HL-60 (cell line): ENCODE measurements at regions not wholly inside any gene's neighbourhood (a gene's known extent, or its start where the extent isn't known, plus 50 kb on each side); places are given as distances from the start of the nearest gene placed in this dataset.

ENCODE experiments used
- CTCF ChIP-seq: IDR thresholded peaks from one replicate; pipeline ENCODE4 v1.5.1; 2011; ENCODE audit warnings: low read length, control low read depth, inconsistent platforms; ENCODE audit not compliant: insufficient read depth
- GABPA ChIP-seq: IDR thresholded peaks from 2 replicates; pipeline ENCODE4 v1.6.1; 2012; ENCODE audit warnings: low read depth
- POLR2AphosphoS5 ChIP-seq: IDR thresholded peaks from 2 replicates; pipeline ENCODE4 v1.6.1; 2012; ENCODE audit warnings: low read depth

GRCh38 chr16:55938126-55938525 is 63.0 kb upstream of the CES5A start:
- no peak for TF ChIP-seq CTCF
- no peak for TF ChIP-seq POLR2AphosphoS5
- TF ChIP-seq GABPA: no peak
